H9 (cell line): ENCODE measurements at regions not wholly inside any gene's neighbourhood (a gene's known extent, or its start where the extent isn't known, plus 50 kb on each side); places are given as distances from the start of the nearest gene placed in this dataset.

Experiments used
- DNase-seq: peaks from one replicate; pipeline ENCODE4 v3.0.0-alpha.2; 2017
- H2AFZ ChIP-seq: one replicate; pipeline ENCODE4 v1.6.1; 2013; ENCODE audit warnings: mild to moderate bottlenecking, low read length, control low read depth, moderate library complexity
- H2AK5ac ChIP-seq: 2 replicates; pipeline ENCODE4 v1.6.1; 2013; ENCODE audit warnings: low read length, control low read depth, mixed read lengths; ENCODE audit not compliant: insufficient read length
- H2BK120ac ChIP-seq: one replicate; pipeline ENCODE4 v1.6.1; 2013; ENCODE audit warnings: low read depth, mild to moderate bottlenecking, low read length, control low read depth, inconsistent platforms; ENCODE audit not compliant: poor library complexity, severe bottlenecking
- H2BK12ac ChIP-seq: 2 replicates; pipeline ENCODE4 v1.6.1; 2013; ENCODE audit warnings: low read length, control low read depth, mixed read lengths, low read depth; ENCODE audit not compliant: insufficient read length
- H2BK15ac ChIP-seq: 2 replicates; pipeline ENCODE4 v1.6.1; 2013; ENCODE audit warnings: low read depth, low read length, control low read depth
- H2BK20ac ChIP-seq: one replicate; pipeline ENCODE4 v1.6.1; 2013; ENCODE audit warnings: low read depth, mild to moderate bottlenecking, low read length, control low read depth, inconsistent platforms; ENCODE audit not compliant: poor library complexity, severe bottlenecking
- H2BK5ac ChIP-seq: 2 replicates; pipeline ENCODE4 v1.6.1; 2013; ENCODE audit warnings: low read length, control low read depth, mixed read lengths; ENCODE audit not compliant: insufficient read length
- H3K14ac ChIP-seq: 2 replicates; pipeline ENCODE4 v1.6.1; 2013; ENCODE audit warnings: low read length, control low read depth; ENCODE audit not compliant: insufficient read depth
- H3K18ac ChIP-seq: 2 replicates; pipeline ENCODE4 v1.6.1; 2013; ENCODE audit warnings: low read depth, mild to moderate bottlenecking, mixed read lengths, low read length, control low read depth; ENCODE audit not compliant: insufficient read length
- H3K23ac ChIP-seq: 2 replicates; pipeline ENCODE4 v1.6.1; 2013; ENCODE audit warnings: low read length, control low read depth, mixed read lengths, low read depth; ENCODE audit not compliant: insufficient read length
- H3K23me2 ChIP-seq: 2 replicates; pipeline ENCODE4 v1.6.1; 2013; ENCODE audit warnings: low read depth, mild to moderate bottlenecking, mixed read lengths, low read length, control low read depth; ENCODE audit not compliant: insufficient read length, poor library complexity, severe bottlenecking
- H3K27ac ChIP-seq: 2 replicates; pipeline ENCODE4 v1.5.1; 2013; ENCODE audit warnings: low read length, control low read depth, mixed read lengths, low read depth; ENCODE audit not compliant: insufficient read length
- H3K27me3 ChIP-seq: 2 replicates; pipeline ENCODE4 v1.6.1; 2013; ENCODE audit warnings: low read length, control low read depth, inconsistent platforms; ENCODE audit not compliant: insufficient read depth
- H3K4ac ChIP-seq: 2 replicates; pipeline ENCODE4 v1.6.1; 2013; ENCODE audit warnings: low read depth, mild to moderate bottlenecking, control low read depth, inconsistent platforms, low read length, moderate library complexity
- H3K4me1 ChIP-seq: 2 replicates; pipeline ENCODE4 v1.6.1; 2013; ENCODE audit warnings: low read length, control low read depth, inconsistent platforms; ENCODE audit not compliant: insufficient read depth
- H3K4me2 ChIP-seq: 2 replicates; pipeline ENCODE4 v1.6.1; 2013; ENCODE audit warnings: low read length, control low read depth, mixed read lengths; ENCODE audit not compliant: insufficient read length, insufficient read depth
- H3K56ac ChIP-seq: 2 replicates; pipeline ENCODE4 v1.6.1; 2013; ENCODE audit warnings: low read depth, mild to moderate bottlenecking, mixed read lengths, low read length, control low read depth; ENCODE audit not compliant: insufficient read length
- H3K79me1 ChIP-seq: 2 replicates; pipeline ENCODE4 v1.6.1; 2013; ENCODE audit warnings: low read depth, mild to moderate bottlenecking, moderate library complexity, low read length, control low read depth, inconsistent platforms; ENCODE audit not compliant: insufficient read depth, poor library complexity, severe bottlenecking
- H3K79me2 ChIP-seq: 2 replicates; pipeline ENCODE4 v1.6.1; 2013; ENCODE audit warnings: low read length, control low read depth, inconsistent platforms; ENCODE audit not compliant: insufficient read depth
- H3K9ac ChIP-seq: 2 replicates; pipeline ENCODE4 v1.6.1; 2013; ENCODE audit warnings: low read length, control low read depth, mixed read lengths; ENCODE audit not compliant: insufficient read length; ENCODE audit errors: extremely low read depth
- H3K9me3 ChIP-seq: one replicate; pipeline ENCODE4 v1.6.1; 2013; ENCODE audit warnings: low read depth, low read length, inconsistent platforms; ENCODE audit not compliant: control insufficient read depth
- H3T11ph ChIP-seq: one replicate; pipeline ENCODE4 v1.6.1; 2013; ENCODE audit warnings: mild to moderate bottlenecking, low read length, control low read depth, inconsistent platforms
- H4K20me1 ChIP-seq: one replicate; pipeline ENCODE4 v1.6.1; 2013; ENCODE audit not compliant: control insufficient read depth, insufficient read length, insufficient read depth
- H4K5ac ChIP-seq: 2 replicates; pipeline ENCODE4 v1.6.1; 2013; ENCODE audit warnings: low read depth, mild to moderate bottlenecking, mixed read lengths, low read length, control low read depth; ENCODE audit not compliant: insufficient read length
- H4K8ac ChIP-seq: replicated peaks from 2 replicates; pipeline ENCODE4 v1.6.1; 2013; ENCODE audit warnings: low read length, control low read depth, mixed read lengths, low read depth; ENCODE audit not compliant: insufficient read length
- H4K91ac ChIP-seq: 2 replicates; pipeline ENCODE4 v1.6.1; 2013; ENCODE audit warnings: low read depth, mild to moderate bottlenecking, moderate library complexity, mixed read lengths, low read length, control low read depth; ENCODE audit not compliant: insufficient read length
- H3K27ac Mint-ChIP-seq, 3 experiments: 2 replicates in 2 of 3; 3 replicates in 1 of 3; pipeline ENCODE4 v1.8.0; 2020 to 2021; ENCODE audit warnings: mixed read lengths in 3 of 3, mild to moderate bottlenecking in 1 of 3, moderate library complexity in 1 of 3
- H3K27me3 Mint-ChIP-seq: 2 replicates; pipeline ENCODE4 v1.8.0; 2021; ENCODE audit warnings: low read depth, mild to moderate bottlenecking, moderate library complexity, mixed read lengths
- H3K36me3 Mint-ChIP-seq, 3 experiments: 2 replicates in 2 of 3; 3 replicates in 1 of 3; pipeline ENCODE4 v1.8.0; 2020 to 2021; ENCODE audit warnings: low read depth in 3 of 3, mixed read lengths in 3 of 3; ENCODE audit not compliant: insufficient read depth in 1 of 3
- H3K4me1 Mint-ChIP-seq, 2 experiments: 2 replicates each; pipeline ENCODE4 v1.8.0; 2020; ENCODE audit warnings: mixed read lengths in 2 of 2
- H3K4me3 Mint-ChIP-seq, 2 experiments: 2 replicates in 1 of 2; 3 replicates in 1 of 2; pipeline ENCODE4 v1.8.0; 2020 to 2021; ENCODE audit warnings: mild to moderate bottlenecking in 2 of 2, mixed read lengths in 2 of 2, moderate library complexity in 1 of 2
- H3K9me3 Mint-ChIP-seq, 2 experiments: 2 replicates in 1 of 2; 3 replicates in 1 of 2; pipeline ENCODE4 v1.8.0; 2020; ENCODE audit warnings: mild to moderate bottlenecking in 2 of 2, mixed read lengths in 2 of 2, moderate library complexity in 1 of 2
- WGBS: extraction: QIAGEN DNeasy Blood & Tissue Kit; methylation state at CpG from one replicate; pipeline ENCODE4 v1.1.7; 2013; ENCODE audit warnings: missing lambda C conversion rate, low lambda C conversion rate, mixed read lengths; ENCODE audit not compliant: insufficient read length; ENCODE audit errors: extremely low coverage; 5-methylcytosine and 5-hydroxymethylcytosine counted together
- TF ChIP-seq, protein P1 (sequence below): fragments of 200-600 bp; sonication (generic); conservative IDR thresholded peaks from 3 replicates; pipeline ENCODE4 v1.8.0; 2021; ENCODE audit warnings: antibody characterized with exemption, mild to moderate bottlenecking

DNA sequence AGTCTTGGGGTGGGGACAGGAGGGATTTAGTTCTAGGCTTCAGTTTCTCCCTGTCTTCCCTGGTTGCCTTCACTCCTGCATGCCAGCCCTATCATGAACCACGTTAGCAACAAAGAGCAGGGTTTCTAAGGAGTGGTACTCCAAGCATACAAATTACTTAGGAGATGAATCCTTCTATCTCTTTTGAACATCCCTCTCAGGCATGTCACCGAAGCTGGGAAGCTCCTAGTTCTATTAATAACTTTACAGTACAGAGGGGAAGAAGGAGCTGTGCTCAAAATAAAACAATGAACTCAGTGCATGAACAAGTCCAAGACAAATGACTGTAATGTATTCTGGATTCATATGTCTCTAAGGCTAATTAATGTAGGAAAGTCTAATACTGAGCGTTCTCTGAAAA lies 450.6 kb upstream of the RASGEF1B start:
- no peak overlapping the region for H3T11ph ChIP-seq
- no peak overlapping the region for H3K56ac ChIP-seq
- H3K27me3 Mint-ChIP-seq, result no peaks in the 10 kb centered on the region
- no peak overlapping the region for H2BK15ac ChIP-seq
- H2BK120ac ChIP-seq, result no peak overlapping the region
- no peak overlapping the region for H2AFZ ChIP-seq
- H3K27ac Mint-ChIP-seq, result no peak overlapping the region
- H4K8ac ChIP-seq, result no peak overlapping the region
- H3K4me1 Mint-ChIP-seq, result no peaks in the 10 kb centered on the region
- H3K27ac ChIP-seq, result no peak overlapping the region
- no peaks in the 10 kb centered on the region for H3K4me1 ChIP-seq
- H4K20me1 ChIP-seq, result no peaks in the 10 kb centered on the region
- no peak overlapping the region for H3K4me3 Mint-ChIP-seq
- peak overlapping the region; percentile 40; the same call in 1 of the 2 replicates for H3K14ac ChIP-seq
- no peaks in the 10 kb centered on the region for H3K79me1 ChIP-seq
- H3K36me3 Mint-ChIP-seq, result no peaks in the 10 kb centered on the region
- no peak overlapping the region for H4K5ac ChIP-seq
- no peak overlapping the region for H3K23ac ChIP-seq
- no peak overlapping the region for H3K9ac ChIP-seq
- H3K9me3 ChIP-seq, result no peaks in the 10 kb centered on the region
- H3K9me3 Mint-ChIP-seq, result no peaks in the 10 kb centered on the region
- no peak overlapping the region for H2AK5ac ChIP-seq
- H2BK20ac ChIP-seq, result no peak overlapping the region
- no CpG with 5 or more reads among the region's 3 CpGs for WGBS
- no peak overlapping the region for H2BK12ac ChIP-seq
- H3K23me2 ChIP-seq, result no peaks in the 10 kb centered on the region
- no peaks in the 10 kb centered on the region for H3K79me2 ChIP-seq
- H3K4ac ChIP-seq, result no peak overlapping the region
- H3K4me2 ChIP-seq, result no peak overlapping the region
- no peak for DNase-seq
- no peaks in the 10 kb centered on the region; the same call in 1 of the 2 replicates for H3K27me3 ChIP-seq
- H4K91ac ChIP-seq, result no peak overlapping the region
- TF ChIP-seq, protein P1, sequence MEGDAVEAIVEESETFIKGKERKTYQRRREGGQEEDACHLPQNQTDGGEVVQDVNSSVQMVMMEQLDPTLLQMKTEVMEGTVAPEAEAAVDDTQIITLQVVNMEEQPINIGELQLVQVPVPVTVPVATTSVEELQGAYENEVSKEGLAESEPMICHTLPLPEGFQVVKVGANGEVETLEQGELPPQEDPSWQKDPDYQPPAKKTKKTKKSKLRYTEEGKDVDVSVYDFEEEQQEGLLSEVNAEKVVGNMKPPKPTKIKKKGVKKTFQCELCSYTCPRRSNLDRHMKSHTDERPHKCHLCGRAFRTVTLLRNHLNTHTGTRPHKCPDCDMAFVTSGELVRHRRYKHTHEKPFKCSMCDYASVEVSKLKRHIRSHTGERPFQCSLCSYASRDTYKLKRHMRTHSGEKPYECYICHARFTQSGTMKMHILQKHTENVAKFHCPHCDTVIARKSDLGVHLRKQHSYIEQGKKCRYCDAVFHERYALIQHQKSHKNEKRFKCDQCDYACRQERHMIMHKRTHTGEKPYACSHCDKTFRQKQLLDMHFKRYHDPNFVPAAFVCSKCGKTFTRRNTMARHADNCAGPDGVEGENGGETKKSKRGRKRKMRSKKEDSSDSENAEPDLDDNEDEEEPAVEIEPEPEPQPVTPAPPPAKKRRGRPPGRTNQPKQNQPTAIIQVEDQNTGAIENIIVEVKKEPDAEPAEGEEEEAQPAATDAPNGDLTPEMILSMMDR, result no peak
- H3K18ac ChIP-seq, result no peak overlapping the region
- H2BK5ac ChIP-seq, result no peak overlapping the region
